Sigmoid colon (tissue), 3 donors: ENCODE measurements at regions not wholly inside any gene's neighbourhood (a gene's known extent, or its start where the extent isn't known, plus 50 kb on each side); places are given as distances from the start of the nearest gene placed in this dataset.

Experiments used
- POLR2A ChIP-seq, 2 donors: fragments of 450-650 bp; IDR thresholded peaks; one replicate each; pipeline ENCODE4 v1.6.1; 2016; ENCODE audit warnings: antibody characterized with exemption in 2 of 2, mild to moderate bottlenecking in 2 of 2, moderate library complexity in 2 of 2
- TF ChIP-seq, protein P1 (sequence below), 4 experiments: fragments of 450-650 bp in 3 of 4; fragments of 200-600 bp in 1 of 4; IDR thresholded peaks; one replicate each; pipeline ENCODE4 v1.5.1; 2016 to 2019; ENCODE audit warnings: antibody characterized with exemption in 4 of 4, mild to moderate bottlenecking in 3 of 4, moderate library complexity in 2 of 4

DNA sequence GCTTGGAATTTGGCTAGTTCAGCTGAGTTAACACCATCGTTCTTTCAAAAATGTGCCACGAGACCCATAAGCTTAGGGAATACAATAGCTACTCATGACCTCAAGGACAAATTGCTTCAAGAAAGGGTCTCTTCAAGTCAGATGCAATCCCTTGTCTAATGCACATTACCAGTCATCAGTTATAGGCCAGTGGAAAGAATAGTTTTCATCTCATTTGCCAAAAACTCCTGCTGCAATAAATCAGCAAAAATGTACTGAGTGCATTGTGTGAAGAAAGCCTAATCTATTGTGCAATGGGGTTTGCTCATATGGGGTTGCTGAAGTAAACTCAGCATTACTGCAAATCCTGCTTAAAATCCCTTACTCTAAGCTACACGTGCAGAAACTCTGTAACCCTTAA is 208.3 kb upstream of the NBEA start:
- TF ChIP-seq, protein P1, sequence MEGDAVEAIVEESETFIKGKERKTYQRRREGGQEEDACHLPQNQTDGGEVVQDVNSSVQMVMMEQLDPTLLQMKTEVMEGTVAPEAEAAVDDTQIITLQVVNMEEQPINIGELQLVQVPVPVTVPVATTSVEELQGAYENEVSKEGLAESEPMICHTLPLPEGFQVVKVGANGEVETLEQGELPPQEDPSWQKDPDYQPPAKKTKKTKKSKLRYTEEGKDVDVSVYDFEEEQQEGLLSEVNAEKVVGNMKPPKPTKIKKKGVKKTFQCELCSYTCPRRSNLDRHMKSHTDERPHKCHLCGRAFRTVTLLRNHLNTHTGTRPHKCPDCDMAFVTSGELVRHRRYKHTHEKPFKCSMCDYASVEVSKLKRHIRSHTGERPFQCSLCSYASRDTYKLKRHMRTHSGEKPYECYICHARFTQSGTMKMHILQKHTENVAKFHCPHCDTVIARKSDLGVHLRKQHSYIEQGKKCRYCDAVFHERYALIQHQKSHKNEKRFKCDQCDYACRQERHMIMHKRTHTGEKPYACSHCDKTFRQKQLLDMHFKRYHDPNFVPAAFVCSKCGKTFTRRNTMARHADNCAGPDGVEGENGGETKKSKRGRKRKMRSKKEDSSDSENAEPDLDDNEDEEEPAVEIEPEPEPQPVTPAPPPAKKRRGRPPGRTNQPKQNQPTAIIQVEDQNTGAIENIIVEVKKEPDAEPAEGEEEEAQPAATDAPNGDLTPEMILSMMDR (IDR thresholded peaks at IDR 0.05), result no peak
- no peak for TF ChIP-seq POLR2A (IDR thresholded peaks at IDR 0.05)
